Left renal cortex interstitium (tissue), 4 donors: ENCODE measurements at regions not wholly inside any gene's neighbourhood (a gene's known extent, or its start where the extent isn't known, plus 50 kb on each side); places are given as distances from the start of the nearest gene placed in this dataset.

Source experiments
- DNase-seq, 4 donors: peaks; one replicate each; pipeline ENCODE4 v3.0.0-alpha.2; 2013; ENCODE audit warnings: low read depth in 4 of 4, low spot score in 2 of 4, missing footprints in 1 of 4

DNA sequence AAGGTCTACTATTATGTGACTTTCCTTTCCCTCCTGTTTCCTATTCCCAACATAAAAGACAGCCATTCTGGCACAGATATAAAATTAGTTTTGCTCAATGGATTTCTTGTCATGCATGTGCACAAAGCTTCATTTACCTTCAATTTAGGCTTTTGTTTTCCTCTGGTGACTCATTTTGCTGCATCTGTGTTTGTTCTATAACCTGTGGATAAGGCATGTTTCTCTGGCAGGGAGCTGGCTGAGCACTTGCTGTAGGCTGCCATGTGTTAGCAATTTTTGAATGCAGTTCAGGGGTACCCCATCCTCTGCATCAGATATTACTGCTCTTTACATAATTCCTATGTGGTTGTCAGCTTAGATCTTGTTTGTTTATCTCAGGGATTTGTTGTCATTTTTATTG is 202.8 kb upstream of the GRID2 start:
- DNase-seq: no peak

DNA sequence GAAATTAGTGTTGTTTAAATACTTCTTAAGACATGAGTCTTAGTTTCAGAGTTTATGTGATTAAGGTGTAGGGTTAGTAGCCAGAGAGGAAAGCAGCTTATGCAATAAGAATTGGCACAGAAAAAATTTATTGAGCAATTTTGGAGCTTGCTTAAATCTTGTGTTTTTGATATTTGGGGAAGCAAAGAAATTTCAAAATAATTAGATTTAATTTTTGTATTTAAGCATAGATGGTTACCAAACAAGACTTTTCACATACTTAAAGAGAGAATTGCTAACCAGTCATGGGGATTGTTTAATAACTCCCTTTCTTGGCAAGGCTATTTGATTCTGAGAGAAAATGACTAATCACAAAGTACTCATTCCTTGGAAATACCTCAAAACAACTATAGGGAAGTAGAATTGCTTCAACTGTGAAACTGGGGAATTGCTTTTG is 202.0 kb upstream of the GRID2 start:
- DNase-seq: no peak

DNA sequence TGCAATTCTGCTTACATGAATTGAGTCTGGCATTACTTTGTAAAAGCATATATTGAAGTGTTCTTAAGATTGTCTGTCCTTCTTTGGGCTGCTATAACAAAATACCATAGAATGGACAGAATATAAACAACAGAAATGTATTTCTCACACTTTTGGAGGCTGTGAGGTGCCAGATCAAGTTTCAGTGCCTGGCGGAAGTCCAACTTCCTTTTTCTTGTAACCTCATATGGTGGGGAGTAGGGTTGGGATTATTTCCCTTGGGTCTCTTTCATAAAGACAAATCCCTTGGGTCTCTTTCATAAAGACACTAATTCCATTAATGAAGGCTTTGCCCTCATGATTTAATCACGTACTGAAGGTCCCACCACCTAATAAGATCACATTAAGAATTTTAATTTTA is 199.3 kb upstream of the GRID2 start:
- no peak for DNase-seq

DNA sequence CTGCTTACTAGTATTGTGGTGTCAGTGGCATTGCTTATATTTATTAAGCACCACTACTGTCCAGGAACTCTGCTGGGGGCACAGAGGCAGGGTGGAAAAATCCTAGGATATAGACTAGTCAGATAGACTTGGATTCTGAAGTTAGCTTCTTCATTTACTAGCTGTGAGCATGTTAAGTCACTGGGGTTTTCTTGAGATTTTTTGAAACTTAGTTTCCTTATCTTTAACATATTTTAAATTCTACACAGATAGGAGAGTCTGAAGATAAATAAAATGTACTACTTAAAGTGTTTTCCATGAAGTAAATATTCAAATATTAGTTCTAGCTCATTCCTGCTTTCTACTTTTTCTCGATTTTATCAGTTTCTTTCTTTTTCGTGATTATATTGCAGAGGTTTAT is 196.9 kb upstream of the GRID2 start:
- DNase-seq: no peak

DNA sequence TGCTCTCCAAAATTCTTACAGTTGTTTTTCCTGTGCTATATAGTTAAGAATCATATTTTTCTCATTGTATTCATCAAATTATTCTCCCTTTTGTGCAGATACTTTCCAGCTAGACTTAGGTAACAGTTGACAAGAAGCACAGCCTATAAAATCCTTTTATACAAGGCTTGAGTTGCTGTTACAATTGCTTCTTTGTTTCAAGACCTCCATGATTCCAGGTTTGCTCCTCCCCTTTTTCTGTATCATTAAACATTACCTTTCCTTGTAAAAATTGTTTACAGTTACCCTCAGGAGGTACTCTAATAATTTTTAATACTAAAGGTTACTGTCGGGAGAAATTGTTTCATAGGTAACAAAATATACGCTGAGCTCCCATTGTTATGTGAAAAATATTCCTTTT is 192.3 kb upstream of the GRID2 start:
- DNase-seq: no peak

DNA sequence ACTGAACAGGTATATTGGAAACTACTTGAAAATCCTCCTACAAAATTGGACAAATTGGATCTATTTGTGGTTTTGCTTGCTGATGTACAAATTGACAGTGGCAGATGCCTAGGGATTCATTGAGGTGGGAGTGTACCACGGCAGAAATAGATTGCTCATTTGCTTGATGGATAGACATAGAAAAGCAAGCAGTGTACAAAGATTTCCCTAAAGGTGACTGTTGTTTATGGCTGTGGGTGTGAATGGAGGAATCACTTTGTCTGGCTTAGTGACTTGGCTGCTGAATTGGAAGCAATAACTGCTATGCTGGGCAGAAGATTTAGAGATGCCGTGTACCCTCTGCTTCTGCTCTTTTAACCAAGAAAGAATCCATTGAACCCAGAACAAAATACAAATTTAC is 191.0 kb upstream of the GRID2 start:
- no peak for DNase-seq

DNA sequence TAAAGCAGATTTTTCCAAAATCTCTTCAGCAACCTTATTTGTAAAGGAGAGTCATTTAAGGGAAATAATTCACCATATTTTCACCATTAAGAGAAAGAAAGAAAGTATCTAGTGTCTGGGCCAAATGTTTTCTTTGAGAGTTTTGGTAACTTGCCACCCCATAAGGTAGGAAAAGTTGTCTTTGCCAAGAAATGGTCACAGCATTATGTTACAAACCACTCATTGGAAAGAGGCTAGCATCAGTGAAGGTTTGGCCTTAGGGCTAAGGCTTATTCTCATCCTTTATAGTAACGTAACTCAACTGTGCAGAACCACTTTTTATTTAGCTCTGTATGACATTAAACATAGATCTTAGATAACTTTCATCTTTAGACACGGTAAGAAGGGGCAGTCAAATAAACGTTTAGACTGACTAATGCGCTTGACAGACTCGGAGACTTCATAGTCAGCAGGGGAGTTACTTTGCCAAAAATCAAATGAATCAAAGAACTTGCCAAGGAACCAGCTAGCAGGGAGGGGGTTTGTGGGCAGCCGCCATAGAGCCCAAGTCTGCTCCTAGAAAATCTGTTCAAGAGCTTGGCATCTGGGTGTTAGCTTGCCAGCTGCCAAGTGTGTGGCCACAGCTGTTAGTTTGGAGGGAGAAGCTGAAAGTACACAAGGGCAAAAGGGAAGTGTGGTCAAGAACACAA is 182.8 kb upstream of the GRID2 start:
- DNase-seq: no peak

DNA sequence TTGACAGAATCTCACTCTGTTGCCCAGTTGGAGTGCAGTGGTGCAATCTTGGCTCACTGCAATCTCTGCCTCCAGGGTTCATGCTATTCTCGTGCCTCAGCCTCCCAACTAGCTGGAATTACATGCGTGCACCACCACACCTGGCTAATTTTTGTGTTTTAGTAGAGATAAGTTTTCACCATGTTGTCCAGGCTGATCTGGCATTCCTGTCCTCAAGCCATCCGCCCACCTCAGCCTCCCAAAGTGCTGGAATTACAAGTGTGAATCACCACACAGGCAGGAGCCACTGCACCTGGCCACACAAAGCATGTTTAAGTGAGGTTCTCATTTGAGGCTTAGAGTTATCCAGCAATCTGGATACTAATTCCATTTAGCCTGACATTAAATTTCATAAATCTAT is 180.9 kb upstream of the GRID2 start:
- no peak for DNase-seq

DNA sequence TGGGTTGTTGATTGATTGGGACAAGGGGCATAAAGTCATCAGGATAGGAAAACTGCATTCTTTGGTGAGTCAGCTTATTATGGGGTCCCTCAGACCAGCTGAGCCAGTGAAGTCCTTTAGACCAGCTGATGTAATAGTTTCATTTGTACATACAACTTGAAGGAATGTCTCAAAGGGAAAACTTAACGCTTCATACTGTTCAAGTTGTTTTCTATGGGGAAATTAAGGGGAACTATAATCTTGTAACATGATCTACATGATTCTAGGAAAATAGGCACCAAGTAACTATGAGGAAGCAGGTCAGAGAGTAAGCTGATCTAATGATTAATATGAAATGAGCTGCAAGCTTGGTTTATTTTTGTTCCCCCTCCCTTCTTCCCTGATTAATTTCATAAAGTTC is 175.1 kb upstream of the GRID2 start:
- no peak for DNase-seq

DNA sequence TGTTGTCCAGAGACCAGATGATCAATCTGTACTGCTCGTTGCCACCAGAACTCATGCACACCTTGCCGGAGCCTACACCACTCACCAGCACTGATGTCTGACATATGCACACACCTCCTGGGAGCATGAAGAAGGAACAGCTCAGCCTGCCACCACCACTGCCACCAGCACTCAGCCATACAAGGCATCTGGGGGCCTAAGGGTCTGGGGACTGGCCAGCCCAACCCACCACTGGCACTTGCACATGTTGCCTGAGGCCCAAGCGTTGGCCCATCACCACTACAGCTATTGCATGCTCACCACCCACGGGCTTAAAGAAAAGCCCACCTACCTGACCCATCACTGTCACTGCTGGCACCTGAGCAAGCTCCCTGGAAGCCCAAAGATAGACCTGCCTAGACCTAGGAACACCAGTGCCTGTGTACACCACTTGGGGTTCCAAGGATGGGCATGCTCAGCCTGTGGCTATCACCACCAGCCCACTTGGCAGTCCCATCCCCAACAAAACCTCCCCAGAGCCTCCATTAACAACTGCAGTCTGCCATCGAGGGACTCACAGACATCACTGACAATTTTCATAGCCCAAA is 174.3 kb upstream of the GRID2 start:
- DNase-seq: no peak

DNA sequence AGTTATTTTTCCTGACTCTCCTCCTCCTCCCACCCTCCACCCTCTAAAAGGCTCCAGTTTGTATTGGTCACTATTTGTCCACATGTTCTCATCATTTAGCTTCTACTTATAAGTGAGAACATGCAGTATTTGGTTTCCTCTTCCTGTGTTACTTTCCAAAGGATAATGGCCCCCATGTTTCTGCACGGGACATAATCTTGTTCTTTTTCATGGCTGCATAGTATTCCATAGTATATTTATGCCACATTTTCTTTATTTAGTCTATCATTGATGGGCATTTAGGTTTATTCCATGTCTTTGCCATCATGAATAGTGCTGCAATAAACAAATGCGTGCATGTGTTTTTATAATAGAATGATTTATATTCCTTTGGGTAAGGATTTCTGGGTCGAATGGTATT is 167.3 kb upstream of the GRID2 start:
- no peak for DNase-seq

DNA sequence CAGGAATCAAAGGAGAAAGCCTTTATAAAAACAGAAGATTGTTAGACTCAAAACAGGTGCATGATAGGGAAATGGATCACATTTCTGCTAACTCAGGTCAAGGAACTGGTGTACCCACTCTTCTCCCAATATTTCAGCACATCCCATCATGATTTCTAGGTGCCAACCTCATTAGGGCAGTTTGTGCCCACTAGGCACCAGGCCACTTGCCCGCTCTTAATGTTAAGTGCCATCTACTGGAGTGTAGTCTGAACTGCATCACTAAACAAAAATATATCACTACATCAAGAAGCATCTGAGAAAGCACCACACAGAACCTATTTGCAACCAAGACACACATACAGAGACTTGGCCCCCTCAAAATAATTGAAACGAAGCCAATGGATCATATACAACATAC is 140.4 kb upstream of the GRID2 start:
- no peak for DNase-seq

DNA sequence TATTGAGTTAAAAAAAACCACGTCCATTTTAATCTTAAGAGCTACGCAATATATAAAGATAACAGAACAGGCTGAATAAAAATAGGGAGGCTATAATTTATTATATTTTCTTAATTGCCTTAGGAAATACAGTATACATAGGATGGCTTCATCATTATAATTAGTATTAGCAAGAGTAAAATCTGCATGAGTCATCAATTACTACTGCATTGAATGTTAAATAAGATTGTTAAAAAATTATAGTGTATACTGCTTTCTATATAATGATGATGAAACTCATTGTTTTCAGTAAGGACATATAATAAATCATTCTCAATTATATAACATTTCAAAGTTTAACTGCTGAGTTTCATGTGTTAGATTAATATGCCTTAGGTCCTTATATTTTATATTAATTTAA is 133.4 kb upstream of the GRID2 start:
- DNase-seq: no peak

DNA sequence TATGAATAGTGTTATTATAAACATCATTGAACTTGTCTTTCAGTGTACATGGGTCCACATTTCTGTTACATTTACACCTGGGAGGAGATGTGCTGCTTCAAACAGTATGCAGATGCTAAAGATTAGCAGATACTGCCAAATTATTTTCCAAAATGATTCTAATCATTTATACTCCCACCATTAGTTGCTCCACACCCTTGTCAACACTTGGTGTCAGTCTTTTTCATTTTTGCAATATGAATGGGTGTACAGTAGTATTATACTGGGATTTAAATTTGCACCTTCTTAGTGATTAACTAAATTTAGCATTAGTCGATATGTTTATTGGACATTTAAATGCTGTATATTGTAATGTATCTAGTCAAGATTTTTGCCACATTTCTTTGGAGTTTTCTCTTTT is 131.6 kb upstream of the GRID2 start:
- DNase-seq: no peak

DNA sequence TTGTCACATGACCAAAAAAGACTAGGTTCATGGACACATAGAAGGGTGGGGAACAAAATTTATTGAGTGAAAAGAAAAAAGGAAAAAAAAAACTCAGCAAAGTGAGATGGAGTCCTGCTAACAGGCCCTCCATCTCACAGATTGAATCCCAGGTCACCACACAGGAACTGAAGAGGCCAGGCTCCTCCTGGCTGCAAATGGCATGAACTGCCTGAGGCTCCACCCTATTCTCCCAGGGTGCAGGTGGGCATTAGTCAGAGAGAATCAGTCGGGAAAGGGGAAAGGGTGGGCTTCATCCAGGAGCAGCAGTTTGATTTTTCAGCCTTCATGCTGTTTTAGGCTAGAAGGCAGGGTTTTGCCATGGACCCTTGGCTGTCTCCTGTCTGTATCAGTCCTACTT is 128.5 kb upstream of the GRID2 start:
- DNase-seq: no peak

DNA sequence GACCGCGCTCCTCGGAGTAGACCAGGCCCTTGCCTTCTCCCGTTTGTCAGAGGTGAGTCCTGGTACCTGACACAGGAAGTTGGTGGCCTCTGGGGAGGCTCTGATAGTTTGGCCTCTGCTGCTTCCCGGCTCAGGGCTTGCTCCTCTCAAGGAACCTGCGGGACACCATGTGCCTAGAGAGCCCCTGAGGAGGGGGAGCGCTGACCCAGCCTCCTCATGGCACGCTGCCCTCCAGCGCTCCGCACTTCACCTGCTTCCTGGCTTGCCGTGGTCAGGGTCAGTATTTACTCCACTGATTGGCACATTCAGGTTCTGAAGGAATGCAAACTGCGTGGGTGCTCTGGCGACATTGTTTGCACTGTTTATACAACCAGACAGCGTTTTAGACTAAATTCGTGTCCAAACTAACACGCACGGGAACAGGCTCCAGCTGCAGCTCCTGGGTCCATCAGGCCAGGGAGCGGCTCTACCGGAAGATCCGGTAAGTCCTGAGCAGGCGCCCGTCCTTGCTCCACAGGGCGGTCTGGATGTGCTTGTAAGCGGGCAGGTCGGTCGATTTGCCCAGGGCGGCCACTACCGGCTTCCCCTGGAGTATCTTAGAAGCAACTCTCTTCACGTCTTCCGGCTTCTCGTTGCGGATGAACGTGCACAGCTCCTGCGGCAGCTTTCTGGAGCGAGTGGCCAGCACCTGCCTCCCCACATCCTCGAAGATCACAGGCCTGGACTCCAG is 121.6 kb upstream of the GRID2 start:
- no peak for DNase-seq

DNA sequence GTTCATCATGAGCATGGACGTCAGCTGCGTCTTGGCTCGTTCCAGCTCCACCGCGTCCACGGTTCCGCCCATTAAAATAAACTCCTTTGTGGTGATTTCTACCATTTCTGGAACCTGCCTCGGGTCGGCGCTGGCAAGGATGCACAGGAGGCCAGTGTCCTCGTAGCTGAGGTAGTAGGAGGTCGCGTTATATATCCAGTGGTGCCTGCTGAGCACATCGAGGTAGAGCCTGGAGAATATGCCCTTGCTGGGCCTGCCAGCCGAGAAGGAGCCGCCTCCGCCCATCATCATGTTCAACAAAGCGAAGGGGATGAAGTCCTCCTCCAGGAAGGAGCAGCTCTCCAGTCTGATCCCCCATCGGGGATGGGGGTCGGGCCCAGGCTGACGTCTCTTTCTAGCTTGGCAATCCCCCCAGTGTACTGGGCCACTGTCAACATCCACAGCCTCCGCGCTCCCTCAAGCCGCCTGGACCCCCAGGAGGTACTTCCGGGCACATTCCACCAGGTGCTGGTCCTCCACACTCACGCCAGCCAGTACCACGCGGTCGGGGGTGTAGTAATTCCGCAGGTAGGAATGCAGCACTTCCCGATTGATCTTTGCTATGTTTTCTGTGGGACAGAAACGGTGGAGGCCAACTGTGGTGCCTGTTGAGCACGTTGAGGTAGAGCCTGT is 120.9 kb upstream of the GRID2 start:
- DNase-seq: no peak

DNA sequence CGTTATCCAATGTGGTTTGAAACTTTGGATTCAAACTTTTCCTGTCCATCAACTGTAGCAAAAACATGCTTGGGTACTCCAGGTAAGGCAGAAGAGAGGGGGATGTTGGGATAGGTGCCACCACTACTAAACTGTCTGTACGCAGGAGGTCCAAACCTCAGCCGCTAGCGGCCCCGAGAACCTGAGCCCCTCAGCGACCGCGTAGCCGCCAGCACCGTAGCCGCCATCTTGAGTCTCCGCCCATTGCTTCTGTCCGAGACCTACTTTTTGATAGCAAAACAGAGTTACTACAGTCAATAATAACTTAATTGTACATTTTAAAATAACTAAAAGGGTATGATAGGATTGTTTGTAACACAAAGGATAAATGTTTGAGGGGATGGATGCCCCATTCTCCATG is 119.9 kb upstream of the GRID2 start:
- no peak for DNase-seq

DNA sequence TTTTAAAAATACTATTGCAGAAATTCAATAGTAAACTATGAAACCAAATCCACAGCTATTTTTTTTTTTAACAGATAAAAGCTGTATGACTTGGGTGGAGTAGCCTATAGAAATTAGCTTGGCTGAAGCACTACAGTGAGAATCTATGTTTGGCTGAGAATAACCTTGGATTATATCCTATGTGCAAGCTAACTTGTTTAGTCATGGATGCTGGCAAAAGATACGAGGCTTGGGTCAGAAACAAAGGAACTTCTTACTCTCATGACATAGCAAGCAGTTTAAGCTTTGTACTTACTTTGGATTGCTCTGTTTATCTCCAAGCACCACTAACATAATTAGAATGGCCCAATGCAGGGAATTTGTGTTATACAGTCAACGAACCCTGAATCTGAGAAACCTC is 119.2 kb upstream of the GRID2 start:
- no peak for DNase-seq

DNA sequence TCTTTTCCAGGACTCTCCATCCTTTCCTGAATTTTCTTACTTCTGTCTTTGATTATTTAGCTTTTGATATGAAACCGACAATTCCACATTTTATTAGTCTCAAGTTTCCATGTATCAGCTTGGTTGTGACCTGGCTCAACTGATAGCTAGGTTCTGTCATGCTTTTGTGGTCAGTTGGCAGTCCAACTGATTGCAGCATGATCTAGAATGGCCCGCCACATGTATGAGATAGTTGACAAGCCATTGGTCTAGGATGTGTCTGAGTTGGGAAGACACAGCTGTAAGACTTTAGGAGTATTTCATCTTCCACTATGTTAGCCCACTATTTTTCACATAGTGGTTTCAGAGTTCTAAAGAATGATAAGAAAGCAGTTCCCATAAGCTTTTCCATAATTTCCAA is 117.5 kb upstream of the GRID2 start:
- no peak for DNase-seq

DNA sequence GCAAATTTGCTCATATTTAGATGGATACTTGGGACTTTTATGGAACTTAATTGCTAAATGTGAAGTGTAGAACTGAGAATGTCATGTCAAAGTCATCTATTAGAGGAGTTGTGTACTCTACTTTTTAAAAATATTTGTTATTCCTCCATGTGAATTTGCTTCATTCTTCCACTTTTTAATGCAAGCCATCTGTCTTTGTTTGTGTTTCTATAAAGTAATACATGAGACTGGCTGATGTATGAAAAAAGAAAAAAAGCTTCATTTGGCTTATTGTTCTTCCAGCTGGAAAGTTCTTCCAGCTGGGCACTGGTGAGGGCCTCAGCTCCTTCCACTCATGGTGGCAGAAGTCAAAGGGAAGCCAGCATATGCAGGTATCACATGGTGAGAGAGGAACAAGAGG is 114.6 kb upstream of the GRID2 start:
- no peak for DNase-seq

DNA sequence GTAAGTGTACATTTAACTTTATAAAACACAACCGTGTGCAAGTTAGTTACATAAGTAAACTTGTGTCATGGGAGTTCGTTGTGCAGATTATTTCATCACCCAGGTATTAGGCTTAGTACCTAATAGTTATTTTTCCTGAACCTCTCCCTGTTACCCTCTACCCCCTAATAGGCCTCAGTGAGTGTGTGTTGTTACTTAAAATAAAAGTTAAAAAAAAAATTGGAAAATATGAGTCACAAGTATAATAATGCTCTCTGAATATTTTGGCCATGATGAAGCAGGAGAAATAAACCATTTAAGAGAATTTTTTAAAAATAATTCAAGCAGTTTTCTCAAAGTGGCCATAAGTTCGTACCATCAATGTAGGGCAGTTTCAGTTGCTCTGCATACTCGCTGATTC is 105.1 kb upstream of the GRID2 start:
- DNase-seq: no peak
